Right kidney (tissue), 1 donor: ENCODE measurements at regions not wholly inside any gene's neighbourhood (a gene's known extent, or its start where the extent isn't known, plus 50 kb on each side); places are given as distances from the start of the nearest gene placed in this dataset.
A peak's percentile ranks its signal among the peaks of the same experiment; 100 is the strongest.
"Not testable (repeated sequence)": the region's sequence is repeated elsewhere in the genome, so short reads cannot be mapped to it uniquely, and the experiment has no call there.

Source experiments
- DNase-seq: peaks from one replicate; pipeline ENCODE4 v3.0.0-alpha.2; 2016

GRCh38 chr20:41784209-41784958 lies 166.2 kb upstream of the CHD6 start:
- DNase-seq: no peak

GRCh38 chr20:41783423-41784208 lies 165.4 kb upstream of the CHD6 start:
- DNase-seq: no peak

- DNase-seq: no peak
Observed at GRCh38 chr20:41782730-41783406, 164.7 kb upstream of the CHD6 start.

- DNase-seq: no peak
Observed at GRCh38 chr20:41782255-41782654, 164.1 kb upstream of the CHD6 start.

GRCh38 chr20:41776421-41776820 lies 158.2 kb upstream of the CHD6 start:
- no peak for DNase-seq

- DNase-seq: no peak
Observed at GRCh38 chr20:41774291-41774690, 156.1 kb upstream of the CHD6 start.

GRCh38 chr20:41770965-41771364 lies 152.8 kb upstream of the CHD6 start:
- no peak for DNase-seq

- no peak for DNase-seq
Observed at GRCh38 chr20:41770427-41770826, 152.2 kb upstream of the CHD6 start.

GRCh38 chr20:41769592-41770018 lies 151.4 kb upstream of the CHD6 start:
- no peak for DNase-seq

- DNase-seq: no peak
Observed at GRCh38 chr20:41750137-41750536, 132.0 kb upstream of the CHD6 start.

- no peak for DNase-seq
Observed at GRCh38 chr20:41748756-41749582, 130.8 kb upstream of the CHD6 start.

- no peak for DNase-seq
Observed at GRCh38 chr20:41748051-41748450, 129.9 kb upstream of the CHD6 start.

- no peak for DNase-seq
Observed at GRCh38 chr20:41747226-41747625, 129.0 kb upstream of the CHD6 start.

GRCh38 chr20:41746635-41747034 lies 128.5 kb upstream of the CHD6 start:
- DNase-seq: no peak

GRCh38 chr20:41738604-41739206 lies 120.5 kb upstream of the CHD6 start:
- DNase-seq: peak; percentile 42

GRCh38 chr20:41735949-41736348 lies 117.8 kb upstream of the CHD6 start:
- DNase-seq: no peak

- DNase-seq: no peak
Observed at GRCh38 chr20:41734506-41734945, 116.3 kb upstream of the CHD6 start.

- DNase-seq: no peak
Observed at GRCh38 chr20:41733151-41733550, 115.0 kb upstream of the CHD6 start.

- DNase-seq: not testable (repeated sequence)
Observed at GRCh38 chr20:41731198-41731597, 113.0 kb upstream of the CHD6 start.

- not testable (repeated sequence) for DNase-seq
Observed at GRCh38 chr20:41727681-41728080, 109.5 kb upstream of the CHD6 start.

GRCh38 chr20:41726727-41727126 lies 108.5 kb upstream of the CHD6 start:
- DNase-seq: no peak

GRCh38 chr20:41719151-41719550 lies 101.0 kb upstream of the CHD6 start:
- DNase-seq: no peak
